ENCODE measurements at regions not wholly inside any gene's neighbourhood (a gene's known extent, or its start where the extent isn't known, plus 50 kb on each side); places are given as distances from the start of the nearest gene placed in this dataset.

GRCh38 chr2:150977296-150977695, 284.4 kb downstream of the RBM43 start:
- H3K36me3 ChIP-seq (ENCODE audit: control insufficient read depth in 2 of 3, insufficient read depth in 3 of 3, low read length in 3 of 3): no peaks in the 10 kb centered on the region
- CTCF ChIA-PET: no interaction called here
- no peaks in the 10 kb centered on the region for H3K36me3 Mint-ChIP-seq
- H3K4me1 Mint-ChIP-seq: peaks cover 0 to 1% (median 0%) of the 10 kb centered on the region in 7 donors
- POLR2A ChIA-PET: no interaction called here
- no peak overlapping the region for H3K4me3 ChIP-seq (ENCODE audit: low read length)
- ATAC-seq: no peak
- H3K27me3 ChIP-seq (ENCODE audit: control insufficient read depth in 2 of 2, insufficient read depth in 2 of 2, low read length in 2 of 2): no peaks in the 10 kb centered on the region
- H3K9me3 Mint-ChIP-seq: no peaks in the 10 kb centered on the region
- no peaks in the 10 kb centered on the region for H3K9me3 ChIP-seq (ENCODE audit: control insufficient read depth in 2 of 3, low read length in 3 of 3)
- H3K27me3 Mint-ChIP-seq: peaks cover 0 to 17% (median 0%) of the 10 kb centered on the region in 5 donors
- no peak overlapping the region for H3K27ac Mint-ChIP-seq
- DNase-seq: no peak
- H3K4me3 Mint-ChIP-seq: no peak overlapping the region
- intact Hi-C loops (cut with micrococcal nuclease): no loop called here
- no peak overlapping the region for H3K27ac ChIP-seq (ENCODE audit: low read depth, low read length)
- H3K4me1 ChIP-seq (ENCODE audit: control insufficient read depth in 2 of 2, insufficient read depth in 2 of 2, low read length in 2 of 2): no peaks in the 10 kb centered on the region

GRCh38 chr2:150976604-150977003, 285.1 kb downstream of the RBM43 start:
- H3K27ac Mint-ChIP-seq: no peak overlapping the region
- no peak overlapping the region for H3K27ac ChIP-seq (ENCODE audit: low read depth, low read length)
- no peak overlapping the region for H3K4me3 Mint-ChIP-seq
- H3K27me3 ChIP-seq (ENCODE audit: control insufficient read depth in 2 of 2, insufficient read depth in 2 of 2, low read length in 2 of 2): no peaks in the 10 kb centered on the region
- ChIA-PET POLR2A (no interaction called here), CTCF (interaction anchor here (0.7 kb wide), 1 partner anchor 514 kb away, joined by 3 read pairs; no protein-coding TSS in a partner anchor)
- no peak for DNase-seq
- ATAC-seq: no peak
- no peaks in the 10 kb centered on the region for H3K9me3 ChIP-seq (ENCODE audit: control insufficient read depth in 2 of 3, low read length in 3 of 3)
- no peak overlapping the region for H3K4me3 ChIP-seq (ENCODE audit: low read length)
- no peaks in the 10 kb centered on the region for H3K36me3 ChIP-seq (ENCODE audit: control insufficient read depth in 2 of 3, insufficient read depth in 3 of 3, low read length in 3 of 3)
- H3K4me1 ChIP-seq (ENCODE audit: control insufficient read depth in 2 of 2, insufficient read depth in 2 of 2, low read length in 2 of 2): no peaks in the 10 kb centered on the region
- no peaks in the 10 kb centered on the region for H3K9me3 Mint-ChIP-seq
- H3K27me3 Mint-ChIP-seq: peaks cover 0 to 17% (median 0%) of the 10 kb centered on the region in 5 donors
- intact Hi-C loops (cut with micrococcal nuclease): no loop called here
- no peaks in the 10 kb centered on the region for H3K36me3 Mint-ChIP-seq
- peaks cover 0 to 1% (median 0%) of the 10 kb centered on the region in 7 donors for H3K4me1 Mint-ChIP-seq

DNA sequence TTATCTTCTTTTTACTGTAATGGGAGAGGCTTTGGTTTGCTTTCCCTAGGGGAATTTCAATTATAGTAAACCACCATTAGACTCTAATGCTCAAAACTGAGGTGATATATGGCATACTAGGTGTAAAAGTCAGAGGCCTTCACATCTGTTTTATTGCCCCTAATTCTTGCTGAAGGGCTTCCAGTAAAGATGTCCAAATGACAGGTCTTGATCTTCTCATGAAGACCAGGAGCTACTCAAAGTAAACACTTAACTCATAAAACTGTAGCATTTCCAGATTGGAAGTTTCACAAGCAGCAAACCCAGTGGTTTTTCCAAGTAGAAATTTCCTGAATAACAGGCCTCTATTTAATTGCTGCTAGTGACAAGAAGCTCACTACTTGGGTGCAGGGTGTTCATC, 286.8 kb downstream of the RBM43 start:
- Mint-ChIP-seq H3K9me3 (no peaks in the 10 kb centered on the region), H3K4me1 (no peaks in the 10 kb centered on the region), H3K4me3 (no peak overlapping the region), H3K27ac (no peak overlapping the region), H3K27me3 (peaks cover 0 to 9% (median 0%) of the 10 kb centered on the region in 5 donors), H3K36me3 (no peaks in the 10 kb centered on the region)
- Histone ChIP-seq H3K27ac (ENCODE audit: low read depth, low read length) (no peak overlapping the region), H3K4me3 (ENCODE audit: low read length) (no peak overlapping the region), H3K9me3 (ENCODE audit: control insufficient read depth in 2 of 3, low read length in 3 of 3) (no peaks in the 10 kb centered on the region), H3K27me3 (ENCODE audit: control insufficient read depth in 2 of 2, insufficient read depth in 2 of 2, low read length in 2 of 2) (no peaks in the 10 kb centered on the region), H3K4me1 (ENCODE audit: control insufficient read depth in 2 of 2, insufficient read depth in 2 of 2, low read length in 2 of 2) (no peaks in the 10 kb centered on the region), H3K36me3 (ENCODE audit: control insufficient read depth in 2 of 3, insufficient read depth in 3 of 3, low read length in 3 of 3) (no peaks in the 10 kb centered on the region)
- ChIA-PET POLR2A (no interaction called here), CTCF (no interaction called here)
- no peak for ATAC-seq
- DNase-seq: no peak
- intact Hi-C loops (cut with micrococcal nuclease): no loop called here

- H3K36me3 Mint-ChIP-seq: no peaks in the 10 kb centered on the region
- Histone ChIP-seq H3K4me1 (ENCODE audit: control insufficient read depth in 2 of 2, insufficient read depth in 2 of 2, low read length in 2 of 2) (no peaks in the 10 kb centered on the region), H3K4me3 (ENCODE audit: low read length) (no peak overlapping the region), H3K9me3 (ENCODE audit: control insufficient read depth in 2 of 3, low read length in 3 of 3) (no peaks in the 10 kb centered on the region), H3K27me3 (ENCODE audit: control insufficient read depth in 2 of 2, insufficient read depth in 2 of 2, low read length in 2 of 2) (no peaks in the 10 kb centered on the region), H3K27ac (ENCODE audit: low read depth, low read length) (no peak overlapping the region), H3K36me3 (ENCODE audit: control insufficient read depth in 2 of 3, insufficient read depth in 3 of 3, low read length in 3 of 3) (no peaks in the 10 kb centered on the region)
- POLR2A ChIA-PET: no interaction called here
- intact Hi-C loops (cut with micrococcal nuclease): no loop called here
- DNase-seq: no peak
- no peak for ATAC-seq
- no peak overlapping the region for H3K4me3 Mint-ChIP-seq
- H3K27me3 Mint-ChIP-seq: peaks cover 0 to 10% (median 0%) of the 10 kb centered on the region in 5 donors
- no peaks in the 10 kb centered on the region for H3K9me3 Mint-ChIP-seq
- no peak overlapping the region for H3K27ac Mint-ChIP-seq
- H3K4me1 Mint-ChIP-seq: no peaks in the 10 kb centered on the region
- CTCF ChIA-PET: no interaction called here
Measured at GRCh38 chr2:150974234-150974633, 287.4 kb downstream of the RBM43 start.

DNA sequence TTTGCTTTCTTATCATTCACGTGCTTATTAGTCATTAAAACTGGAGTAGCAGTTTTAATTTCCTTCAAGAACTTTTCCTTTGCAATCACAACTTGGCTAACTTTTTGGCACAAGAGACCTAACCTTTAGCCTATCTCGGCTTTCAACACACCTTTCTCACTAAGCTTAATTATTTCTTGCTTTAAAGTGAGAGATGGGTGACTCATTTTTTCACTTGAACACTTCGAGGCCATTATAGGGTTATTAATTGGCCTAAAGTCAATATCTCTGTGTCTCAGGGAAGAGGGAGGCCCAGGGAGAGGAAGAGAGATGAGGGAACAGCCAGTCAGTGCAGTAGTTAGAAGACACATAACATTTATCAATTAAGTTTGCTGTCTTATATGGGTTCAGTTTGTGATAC, 289.8 kb downstream of the RBM43 start:
- Histone ChIP-seq H3K4me1 (ENCODE audit: control insufficient read depth in 2 of 2, insufficient read depth in 2 of 2, low read length in 2 of 2) (no peaks in the 10 kb centered on the region), H3K36me3 (ENCODE audit: control insufficient read depth in 2 of 3, insufficient read depth in 3 of 3, low read length in 3 of 3) (no peaks in the 10 kb centered on the region), H3K27me3 (ENCODE audit: control insufficient read depth in 2 of 2, insufficient read depth in 2 of 2, low read length in 2 of 2) (no peaks in the 10 kb centered on the region), H3K4me3 (ENCODE audit: low read length) (no peak overlapping the region), H3K27ac (ENCODE audit: low read depth, low read length) (no peak overlapping the region), H3K9me3 (ENCODE audit: control insufficient read depth in 2 of 3, low read length in 3 of 3) (no peaks in the 10 kb centered on the region)
- Mint-ChIP-seq H3K27me3 (peaks cover 0 to 16% (median 3%) of the 10 kb centered on the region in 5 donors), H3K9me3 (no peaks in the 10 kb centered on the region), H3K4me3 (no peak overlapping the region), H3K27ac (no peak overlapping the region), H3K4me1 (no peaks in the 10 kb centered on the region), H3K36me3 (no peaks in the 10 kb centered on the region)
- intact Hi-C loops (cut with micrococcal nuclease): no loop called here
- no peak for ATAC-seq
- CTCF ChIA-PET: no interaction called here
- POLR2A ChIA-PET: no interaction called here
- DNase-seq: no peak

GRCh38 chr2:150963336-150963735, 298.3 kb downstream of the RBM43 start:
- Histone ChIP-seq H3K4me3 (ENCODE audit: low read length) (no peak overlapping the region), H3K4me1 (ENCODE audit: control insufficient read depth in 2 of 2, insufficient read depth in 2 of 2, low read length in 2 of 2) (no peaks in the 10 kb centered on the region), H3K9me3 (ENCODE audit: control insufficient read depth in 2 of 3, low read length in 3 of 3) (no peaks in the 10 kb centered on the region), H3K27ac (ENCODE audit: low read depth, low read length) (no peak overlapping the region), H3K27me3 (ENCODE audit: control insufficient read depth in 2 of 2, insufficient read depth in 2 of 2, low read length in 2 of 2) (no peaks in the 10 kb centered on the region), H3K36me3 (ENCODE audit: control insufficient read depth in 2 of 3, insufficient read depth in 3 of 3, low read length in 3 of 3) (no peaks in the 10 kb centered on the region)
- intact Hi-C loops (cut with micrococcal nuclease): no loop called here
- Mint-ChIP-seq H3K4me3 (no peak overlapping the region), H3K4me1 (no peaks in the 10 kb centered on the region), H3K27ac (no peak overlapping the region), H3K36me3 (peaks cover 0 to 3% (median 0%) of the 10 kb centered on the region in 5 donors), H3K9me3 (peaks cover 0 to 9% (median 3%) of the 10 kb centered on the region in 11 donors), H3K27me3 (peaks cover 0 to 3% (median 0%) of the 10 kb centered on the region in 5 donors)
- no peak for DNase-seq
- no peak for ATAC-seq
- CTCF ChIA-PET: no interaction called here
- POLR2A ChIA-PET: no interaction called here

DNA sequence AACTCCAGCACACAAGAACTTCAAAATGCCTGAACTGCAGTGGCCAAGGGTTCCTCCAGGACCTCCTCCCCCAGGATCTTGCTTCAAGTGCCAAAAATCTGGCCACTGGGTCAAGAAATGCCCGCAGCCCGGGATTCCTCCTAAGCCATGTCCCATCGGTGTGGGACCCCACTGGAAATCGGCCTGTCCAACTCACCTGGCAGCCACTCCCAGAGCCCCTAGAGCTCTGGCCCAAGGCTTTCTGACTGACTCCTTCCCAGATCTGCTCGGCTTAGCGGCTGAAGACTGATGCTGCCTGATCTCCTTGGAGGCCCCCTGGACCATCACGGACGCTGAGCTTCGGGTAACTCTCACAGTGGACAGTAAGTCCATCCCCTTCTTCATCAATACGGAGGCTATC, 306.4 kb downstream of the RBM43 start:
- Histone ChIP-seq H3K36me3 (ENCODE audit: control insufficient read depth in 2 of 3, insufficient read depth in 3 of 3, low read length in 3 of 3) (no peaks in the 10 kb centered on the region), H3K4me3 (ENCODE audit: low read length) (no peak overlapping the region), H3K4me1 (ENCODE audit: control insufficient read depth in 2 of 2, insufficient read depth in 2 of 2, low read length in 2 of 2) (no peaks in the 10 kb centered on the region), H3K27ac (ENCODE audit: low read depth, low read length) (no peak overlapping the region), H3K9me3 (ENCODE audit: control insufficient read depth in 2 of 3, low read length in 3 of 3) (no peaks in the 10 kb centered on the region), H3K27me3 (ENCODE audit: control insufficient read depth in 2 of 2, insufficient read depth in 2 of 2, low read length in 2 of 2) (no peaks in the 10 kb centered on the region)
- Mint-ChIP-seq H3K36me3 (peaks cover 0 to 3% (median 0%) of the 10 kb centered on the region in 5 donors), H3K4me3 (no peak overlapping the region), H3K9me3 (peaks cover 0 to 17% (median 5%) of the 10 kb centered on the region in 11 donors), H3K27me3 (no peaks in the 10 kb centered on the region), H3K4me1 (no peaks in the 10 kb centered on the region), H3K27ac (no peak overlapping the region)
- POLR2A ChIA-PET: no interaction called here
- ATAC-seq (no peak), DNase-seq (no peak)
- intact Hi-C loops (cut with micrococcal nuclease): no loop called here
- CTCF ChIA-PET: no interaction called here

Data from naive thymus-derived CD4-positive, alpha-beta T cell (primary cell).